Nephron progenitor cell (in vitro differentiated cells): ENCODE measurements at regions not wholly inside any gene's neighbourhood (a gene's known extent, or its start where the extent isn't known, plus 50 kb on each side); places are given as distances from the start of the nearest gene placed in this dataset.
A peak's percentile ranks its signal among the peaks of the same experiment; 100 is the strongest.

Source experiments
- DNase-seq: peaks from one replicate; pipeline ENCODE4 v3.0.0; 2021
- H3K27ac Mint-ChIP-seq: 2 replicates; pipeline ENCODE4 v1.8.0; 2021; ENCODE audit warnings: mild to moderate bottlenecking, moderate library complexity, mixed read lengths
- H3K27me3 Mint-ChIP-seq: 2 replicates; pipeline ENCODE4 v1.8.0; 2021; ENCODE audit warnings: mild to moderate bottlenecking, low read depth, mixed read lengths; ENCODE audit not compliant: poor library complexity
- H3K36me3 Mint-ChIP-seq: 2 replicates; pipeline ENCODE4 v1.8.0; 2021; ENCODE audit warnings: low read depth, mixed read lengths
- H3K4me1 Mint-ChIP-seq: 2 replicates; pipeline ENCODE4 v1.8.0; 2021; ENCODE audit warnings: mixed read lengths
- H3K4me3 Mint-ChIP-seq: 2 replicates; pipeline ENCODE4 v1.8.0; 2021; ENCODE audit warnings: mild to moderate bottlenecking, moderate library complexity, mixed read lengths
- H3K9me3 Mint-ChIP-seq: 2 replicates; pipeline ENCODE4 v1.8.0; 2021; ENCODE audit warnings: mild to moderate bottlenecking, moderate library complexity, mixed read lengths
- TF ChIP-seq, protein P1 (sequence below): fragments of 200-600 bp; sonication (generic); IDR thresholded peaks from 2 replicates; pipeline ENCODE4 v1.5.0; 2021; ENCODE audit warnings: antibody characterized with exemption

DNA sequence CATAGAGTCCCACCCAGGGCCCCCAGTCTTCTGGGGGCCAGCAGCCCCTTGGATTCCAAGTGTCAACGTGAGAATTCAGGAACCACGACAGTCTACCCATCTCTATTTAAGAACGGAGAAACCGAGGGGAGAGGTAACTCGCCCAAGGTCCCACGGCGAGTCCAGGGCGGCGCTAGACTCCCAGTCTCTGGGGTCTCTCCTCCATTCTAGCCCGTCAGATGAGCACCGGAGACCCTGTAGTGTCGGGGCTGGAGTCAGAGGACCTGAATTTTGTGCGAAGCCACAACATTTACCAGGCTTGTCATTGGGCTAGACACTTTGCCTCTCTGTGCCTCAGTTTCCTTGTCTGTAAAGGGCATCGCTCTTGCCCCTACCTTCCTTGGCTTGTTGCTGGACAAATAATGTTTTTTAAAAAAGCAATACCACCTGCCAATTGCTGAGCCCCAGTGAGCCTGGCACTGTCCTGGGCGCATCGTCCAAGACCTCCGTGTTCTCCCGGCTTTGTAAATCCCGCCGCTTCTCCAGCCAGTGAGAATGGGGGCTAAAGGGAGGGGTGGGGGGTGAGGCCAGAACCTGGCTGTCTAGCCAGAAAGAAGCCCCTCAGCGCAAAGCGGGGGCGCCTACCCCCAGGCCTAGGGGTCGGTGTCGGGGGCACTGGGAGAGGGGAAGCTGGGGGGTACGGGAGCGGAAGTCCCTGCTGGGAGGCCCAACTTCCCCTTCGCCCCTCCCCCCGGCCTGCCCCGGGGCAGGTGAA is 91.7 kb downstream of the NCR2 start:
- Mint-ChIP-seq H3K36me3 (no peaks in the 10 kb centered on the region), H3K4me1 (peaks cover 37% of the 10 kb centered on the region), H3K9me3 (no peaks in the 10 kb centered on the region), H3K27me3 (peaks cover 38% of the 10 kb centered on the region), H3K27ac (no peak overlapping the region), H3K4me3 (no peak overlapping the region)
- TF ChIP-seq, protein P1, sequence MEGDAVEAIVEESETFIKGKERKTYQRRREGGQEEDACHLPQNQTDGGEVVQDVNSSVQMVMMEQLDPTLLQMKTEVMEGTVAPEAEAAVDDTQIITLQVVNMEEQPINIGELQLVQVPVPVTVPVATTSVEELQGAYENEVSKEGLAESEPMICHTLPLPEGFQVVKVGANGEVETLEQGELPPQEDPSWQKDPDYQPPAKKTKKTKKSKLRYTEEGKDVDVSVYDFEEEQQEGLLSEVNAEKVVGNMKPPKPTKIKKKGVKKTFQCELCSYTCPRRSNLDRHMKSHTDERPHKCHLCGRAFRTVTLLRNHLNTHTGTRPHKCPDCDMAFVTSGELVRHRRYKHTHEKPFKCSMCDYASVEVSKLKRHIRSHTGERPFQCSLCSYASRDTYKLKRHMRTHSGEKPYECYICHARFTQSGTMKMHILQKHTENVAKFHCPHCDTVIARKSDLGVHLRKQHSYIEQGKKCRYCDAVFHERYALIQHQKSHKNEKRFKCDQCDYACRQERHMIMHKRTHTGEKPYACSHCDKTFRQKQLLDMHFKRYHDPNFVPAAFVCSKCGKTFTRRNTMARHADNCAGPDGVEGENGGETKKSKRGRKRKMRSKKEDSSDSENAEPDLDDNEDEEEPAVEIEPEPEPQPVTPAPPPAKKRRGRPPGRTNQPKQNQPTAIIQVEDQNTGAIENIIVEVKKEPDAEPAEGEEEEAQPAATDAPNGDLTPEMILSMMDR: no peak
- DNase-seq: peak; percentile 27

DNA sequence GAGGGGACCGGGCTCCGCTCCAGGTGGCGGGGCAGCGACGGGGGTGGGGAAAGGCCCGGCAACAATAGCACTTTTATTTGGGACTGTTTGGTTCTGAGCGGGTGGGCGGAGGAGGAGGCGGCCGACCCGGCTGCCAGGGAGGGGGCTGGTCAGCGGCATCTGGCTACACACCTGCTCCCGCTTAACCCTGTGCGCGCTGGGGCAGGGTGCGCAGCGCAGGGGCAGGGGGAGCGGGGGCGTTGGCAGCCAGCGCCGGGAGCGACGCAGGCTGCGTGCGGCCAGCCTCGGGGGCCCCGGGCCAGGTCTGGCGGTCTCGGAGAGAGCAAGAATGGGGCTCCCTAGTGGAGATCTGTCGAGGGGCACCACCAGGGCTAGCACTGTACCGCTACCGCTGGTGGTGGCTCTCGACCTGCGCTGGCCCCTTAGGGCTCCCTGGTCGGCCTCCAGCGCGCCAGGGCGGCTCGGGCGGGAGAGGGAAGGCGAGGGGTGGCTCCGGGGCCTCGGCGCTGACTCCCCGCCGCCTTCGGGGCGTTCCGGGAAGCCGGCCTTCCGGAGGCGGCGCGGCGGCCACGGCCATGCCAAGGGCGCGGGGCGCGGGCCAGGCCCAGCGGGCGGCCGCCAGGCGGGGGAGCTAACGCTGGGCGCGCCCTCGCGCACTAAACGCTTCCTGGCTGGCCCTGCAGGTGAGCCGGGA is 92.4 kb downstream of the NCR2 start:
- H3K4me1 Mint-ChIP-seq: peaks cover 30% of the 10 kb centered on the region
- peak; percentile 55 for DNase-seq
- no peak overlapping the region for H3K4me3 Mint-ChIP-seq
- peaks cover 44% of the 10 kb centered on the region for H3K27me3 Mint-ChIP-seq
- H3K27ac Mint-ChIP-seq: no peak overlapping the region
- no peaks in the 10 kb centered on the region for H3K9me3 Mint-ChIP-seq
- TF ChIP-seq, protein P1: no peak
- no peaks in the 10 kb centered on the region for H3K36me3 Mint-ChIP-seq

GRCh38 chr6:41428336-41428995 is 93.1 kb downstream of the NCR2 start:
- Mint-ChIP-seq H3K27ac (no peak overlapping the region), H3K9me3 (no peaks in the 10 kb centered on the region)

DNA sequence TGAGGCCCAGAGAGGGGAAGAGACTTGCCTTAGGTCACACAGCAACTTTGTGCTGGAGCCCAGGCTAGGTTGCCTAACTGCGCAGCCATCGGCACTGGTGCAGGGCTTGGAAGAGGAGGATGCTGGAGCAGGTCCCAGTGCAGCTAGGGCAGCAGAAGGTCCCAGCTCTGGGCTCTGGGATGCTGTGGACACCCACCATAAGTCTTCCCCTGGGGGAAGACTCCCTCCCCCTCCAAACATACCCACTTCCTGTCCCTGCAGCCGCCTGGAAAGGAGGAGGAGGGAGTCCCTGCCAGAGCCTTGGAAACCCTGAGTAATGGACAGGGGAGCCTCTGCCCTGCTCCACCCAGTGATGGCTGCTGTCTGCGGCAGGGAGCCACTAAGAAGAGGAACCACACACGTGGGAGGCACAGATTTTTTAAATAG is 93.6 kb downstream of the NCR2 start:
- Mint-ChIP-seq H3K36me3 (no peaks in the 10 kb centered on the region), H3K27me3 (peaks cover 52% of the 10 kb centered on the region), H3K9me3 (no peaks in the 10 kb centered on the region), H3K4me3 (peak overlapping the region; percentile 71), H3K4me1 (peaks cover 26% of the 10 kb centered on the region), H3K27ac (no peak overlapping the region)
- DNase-seq: no peak
- TF ChIP-seq, protein P1: no peak

More at GRCh38 chr6:41428336-41428995, 93.1 kb downstream of the NCR2 start:
- peak overlapping the region; percentile 71 for H3K4me3 Mint-ChIP-seq
- DNase-seq: no peak
- peaks cover 26% of the 10 kb centered on the region for H3K4me1 Mint-ChIP-seq
- H3K36me3 Mint-ChIP-seq: no peaks in the 10 kb centered on the region
- TF ChIP-seq, protein P1: no peak
- H3K27me3 Mint-ChIP-seq: peaks cover 48% of the 10 kb centered on the region

GRCh38 chr6:41429506-41430504 is 94.4 kb downstream of the NCR2 start:
- H3K4me3 Mint-ChIP-seq: peak overlapping the region; percentile 20
- H3K36me3 Mint-ChIP-seq: no peaks in the 10 kb centered on the region
- DNase-seq: no peak
- no peak overlapping the region for H3K27ac Mint-ChIP-seq
- TF ChIP-seq, protein P1: no peak
- H3K9me3 Mint-ChIP-seq: no peaks in the 10 kb centered on the region
- H3K27me3 Mint-ChIP-seq: peaks cover 56% of the 10 kb centered on the region
- peaks cover 26% of the 10 kb centered on the region for H3K4me1 Mint-ChIP-seq
